GM12873 (cell line): ENCODE measurements at regions not wholly inside any gene's neighbourhood (a gene's known extent, or its start where the extent isn't known, plus 50 kb on each side); places are given as distances from the start of the nearest gene placed in this dataset.

Experiments used
- CTCF ChIP-seq: IDR thresholded peaks from 2 replicates; pipeline ENCODE4 v1.5.1; 2012; ENCODE audit warnings: low read depth, mild to moderate bottlenecking, moderate library complexity, low read length, control low read depth; ENCODE audit not compliant: insufficient read depth; ENCODE audit errors: missing control alignments

- TF ChIP-seq CTCF: no peak
Observed at GRCh38 chr11:45092901-45093760, 53.3 kb upstream of the PRDM11 start.

GRCh38 chr11:45093761-45094455 is 52.5 kb upstream of the PRDM11 start:
- no peak for TF ChIP-seq CTCF

DNA sequence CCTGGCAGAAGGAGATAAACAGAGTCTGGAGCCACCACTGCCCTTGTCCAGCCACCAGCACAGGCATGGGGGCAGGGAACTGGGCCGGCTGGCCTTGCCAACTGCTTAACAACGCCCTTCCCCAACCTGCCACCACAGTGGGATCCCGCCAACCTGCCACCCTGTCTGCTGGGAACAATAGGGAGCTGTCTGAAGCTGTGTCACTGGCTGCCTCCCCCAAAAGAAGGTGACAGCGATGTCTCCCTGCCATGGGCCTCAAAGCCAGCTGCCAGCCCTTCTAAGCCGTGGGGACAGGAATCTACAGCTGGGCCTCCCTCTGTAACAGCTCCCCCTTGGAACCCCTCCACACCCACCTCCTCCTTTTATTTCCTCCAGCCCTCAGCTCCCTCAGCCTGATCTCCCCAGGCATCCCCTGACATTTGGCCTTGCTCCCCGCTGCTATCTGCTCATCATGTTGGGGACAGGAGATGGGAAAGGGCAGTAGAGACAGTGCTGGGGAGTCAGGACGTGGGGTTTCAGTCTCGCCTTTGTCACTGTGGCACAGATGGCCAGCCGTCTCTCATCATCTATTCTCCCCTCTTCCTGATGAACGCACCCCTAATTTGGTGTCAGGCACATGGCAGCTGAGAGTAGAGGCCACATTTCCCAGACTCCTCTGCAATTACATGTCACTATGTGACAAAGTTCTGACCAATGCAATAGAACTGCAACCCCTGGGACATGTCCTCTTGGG is 51.3 kb upstream of the PRDM11 start:
- no peak for TF ChIP-seq CTCF

GRCh38 chr11:45095691-45096010 is 50.8 kb upstream of the PRDM11 start:
- TF ChIP-seq CTCF: no peak

GRCh38 chr11:45096636-45097035 is 49.8 kb upstream of the PRDM11 start:
- TF ChIP-seq CTCF: no peak
